H1 (cell line): ENCODE measurements at regions not wholly inside any gene's neighbourhood (a gene's known extent, or its start where the extent isn't known, plus 50 kb on each side); places are given as distances from the start of the nearest gene placed in this dataset.

ENCODE experiments used
- CTCF ChIA-PET: fragments of 300-600 bp; sonication (Branson Sonifier 250); formaldehyde crosslinking; loops from one replicate; lab custom pipeline; 2021; ENCODE audit not compliant: partially characterized antibody; lab: Charles Lee
- POLR2A ChIA-PET: fragments of 300-600 bp; sonication (Branson Sonifier 250); formaldehyde crosslinking; loops from one replicate; lab custom pipeline; 2021; ENCODE audit warnings: inconsistent platforms; ENCODE audit not compliant: partially characterized antibody; lab: Charles Lee
- DNase-seq, 2 experiments: peaks; one replicate each; pipeline versions ENCODE4 v3.0.0 to v3.0.0-alpha.2; 2010 to 2022; ENCODE audit warnings: low spot score in 2 of 2, low read depth in 1 of 2, mixed read lengths in 1 of 2
- FAIRE-seq: peaks from 2 replicates; lab custom pipeline; 2011; peaks lifted over from hg19 to GRCh38; lab: Jason Lieb, UNC
- H2AFZ ChIP-seq: 2 replicates; pipeline ENCODE4 v1.8.1; 2012; ENCODE audit warnings: low read length, inconsistent platforms
- H2AK5ac ChIP-seq: 2 replicates; pipeline ENCODE4 v1.6.1; 2013; ENCODE audit warnings: low read depth, low read length
- H2BK120ac ChIP-seq: replicated peaks from 2 replicates; pipeline ENCODE3; 2013; ENCODE audit warnings: low read depth, low read length, inconsistent platforms
- H2BK12ac ChIP-seq: 2 replicates; pipeline ENCODE4 v1.6.1; 2013; ENCODE audit warnings: low read depth, low read length
- H2BK15ac ChIP-seq: 2 replicates; pipeline ENCODE4 v1.6.1; 2013; ENCODE audit warnings: low read length
- H2BK20ac ChIP-seq: 2 replicates; pipeline ENCODE4 v1.6.1; 2013; ENCODE audit warnings: low read length
- H2BK5ac ChIP-seq: 2 replicates; pipeline ENCODE4 v1.6.1; 2013; ENCODE audit warnings: low read depth, low read length
- H3K14ac ChIP-seq: 2 replicates; pipeline ENCODE4 v1.6.1; 2013; ENCODE audit warnings: inconsistent platforms; ENCODE audit not compliant: insufficient read length
- H3K18ac ChIP-seq: 2 replicates; pipeline ENCODE4 v1.6.1; 2013; ENCODE audit warnings: low read length; ENCODE audit errors: extremely low read depth
- H3K23ac ChIP-seq: 2 replicates; pipeline ENCODE4 v1.6.1; 2013; ENCODE audit warnings: inconsistent platforms; ENCODE audit not compliant: insufficient read length
- H3K23me2 ChIP-seq: 2 replicates; pipeline ENCODE4 v1.6.1; 2013; ENCODE audit warnings: low read depth, low read length
- H3K27ac ChIP-seq: 2 replicates; pipeline ENCODE4 v1.6.1; 2011; ENCODE audit warnings: low read depth, low read length, inconsistent platforms
- H3K27me3 ChIP-seq, 4 experiments: replicated peaks in 1 of 4; 1 replicate in 1 of 4; 2 replicates in 3 of 4; pipeline versions ENCODE4 v1.6.1 to v1.8.1; 2011 to 2013; ENCODE audit warnings: low read length in 3 of 4, mild to moderate bottlenecking in 3 of 4, inconsistent platforms in 2 of 4, mixed read lengths in 2 of 4, moderate library complexity in 1 of 4; ENCODE audit not compliant: control insufficient read depth in 3 of 4, insufficient read depth in 3 of 4; ENCODE audit errors: extremely low read depth in 1 of 4
- H3K36me3 ChIP-seq, 4 experiments: 2 replicates each; pipeline versions ENCODE4 v1.6.1 to v1.8.1; 2011 to 2013; ENCODE audit warnings: mild to moderate bottlenecking in 4 of 4, low read length in 3 of 4, moderate library complexity in 2 of 4, control low read depth in 1 of 4, inconsistent platforms in 1 of 4; ENCODE audit not compliant: insufficient read depth in 4 of 4, control insufficient read depth in 2 of 4
- H3K4ac ChIP-seq: replicated peaks from 2 replicates; pipeline ENCODE3; 2013; ENCODE audit warnings: low read length, low read depth, mixed read lengths, inconsistent platforms; ENCODE audit not compliant: insufficient read length
- H3K4me1 ChIP-seq, 4 experiments: replicated peaks in 1 of 4; 1 replicate in 1 of 4; 2 replicates in 3 of 4; pipeline versions ENCODE4 v1.6.1 to v1.8.1; 2011 to 2013; ENCODE audit warnings: low read length in 3 of 4, inconsistent platforms in 2 of 4, mixed read lengths in 1 of 4; ENCODE audit not compliant: insufficient read depth in 4 of 4, control insufficient read depth in 3 of 4
- H3K4me2 ChIP-seq, 2 experiments: 2 replicates each; pipeline versions ENCODE4 v1.6.1 to v1.8.1; 2011 to 2013; ENCODE audit warnings: low read depth in 2 of 2, low read length in 2 of 2, control low read depth in 1 of 2, inconsistent platforms in 1 of 2, mild to moderate bottlenecking in 1 of 2; ENCODE audit not compliant: insufficient read depth in 1 of 2
- H3K4me3 ChIP-seq, 4 experiments: fragments of 200-600, 300-600 bp in 1 of 4; sonication (generic), shearing (Covaris generic), sonication (Bioruptor Twin) in 1 of 4; 2 replicates each; pipeline versions ENCODE4 v1.5.1 to v1.8.1; 2011 to 2016; ENCODE audit warnings: low read length in 4 of 4, low read depth in 3 of 4, control low read depth in 2 of 4, inconsistent platforms in 2 of 4, mild to moderate bottlenecking in 2 of 4, mixed read lengths in 1 of 4, moderate library complexity in 1 of 4; ENCODE audit not compliant: insufficient read depth in 2 of 4; ENCODE audit errors: extremely low read depth in 1 of 4
- H3K56ac ChIP-seq: replicated peaks from 2 replicates; pipeline ENCODE3; 2013; ENCODE audit warnings: low read depth, mild to moderate bottlenecking, mixed read lengths, low read length, inconsistent platforms; ENCODE audit not compliant: insufficient read length
- H3K79me1 ChIP-seq: 2 replicates; pipeline ENCODE4 v1.6.1; 2013; ENCODE audit warnings: low read depth, low read length, control low read depth
- H3K79me2 ChIP-seq, 2 experiments: 2 replicates each; pipeline versions ENCODE4 v1.6.1 to v1.8.1; 2012 to 2013; ENCODE audit warnings: low read length in 2 of 2, mild to moderate bottlenecking in 2 of 2, inconsistent platforms in 1 of 2; ENCODE audit not compliant: insufficient read depth in 2 of 2, control insufficient read depth in 1 of 2
- H3K9ac ChIP-seq, 4 experiments: replicated peaks in 1 of 4; 1 replicate in 1 of 4; 2 replicates in 3 of 4; pipeline versions ENCODE4 v1.6.1 to v1.8.1; 2011 to 2013; ENCODE audit warnings: low read depth in 3 of 4, low read length in 3 of 4, control low read depth in 2 of 4, mild to moderate bottlenecking in 2 of 4, moderate library complexity in 2 of 4, inconsistent platforms in 1 of 4; ENCODE audit errors: extremely low read depth in 1 of 4
- H3K9me3 ChIP-seq, 2 experiments: 2 replicates each; pipeline versions ENCODE4 v1.6.1 to v1.8.1; 2012 to 2013; ENCODE audit warnings: mild to moderate bottlenecking in 2 of 2, moderate library complexity in 2 of 2, control low read depth in 1 of 2, inconsistent platforms in 1 of 2, low read depth in 1 of 2, low read length in 1 of 2, mixed read lengths in 1 of 2; ENCODE audit not compliant: insufficient read depth in 2 of 2
- H4K20me1 ChIP-seq, 2 experiments: replicated peaks in 1 of 2; 2 replicates each; pipeline versions ENCODE3 to v1.8.1; 2011 to 2013; ENCODE audit warnings: inconsistent platforms in 2 of 2, low read length in 2 of 2, mild to moderate bottlenecking in 1 of 2; ENCODE audit not compliant: insufficient read depth in 2 of 2, control insufficient read depth in 1 of 2
- H4K5ac ChIP-seq: 2 replicates; pipeline ENCODE4 v1.6.1; 2013; ENCODE audit warnings: low read length, low read depth, mixed read lengths, inconsistent platforms; ENCODE audit not compliant: insufficient read length
- H4K8ac ChIP-seq: 2 replicates; pipeline ENCODE4 v1.8.0; 2013; ENCODE audit warnings: mild to moderate bottlenecking, moderate library complexity, low read length, inconsistent platforms; ENCODE audit not compliant: insufficient read depth; ENCODE audit errors: extremely low read depth
- H4K91ac ChIP-seq: replicated peaks from 2 replicates; pipeline ENCODE3; 2013; ENCODE audit warnings: low read length, mixed read lengths, inconsistent platforms; ENCODE audit not compliant: insufficient read length
- CTBP2 ChIP-seq: IDR thresholded peaks from 2 replicates; pipeline ENCODE4 v1.7.0; 2011; ENCODE audit warnings: borderline replicate concordance, mild to moderate bottlenecking, moderate library complexity, mixed read lengths, low read length; ENCODE audit not compliant: insufficient read depth, insufficient read length
- CTCF ChIP-seq, 3 experiments: IDR thresholded peaks; 1 replicate in 2 of 3; 2 replicates in 1 of 3; pipeline versions ENCODE4 v1.5.1 to v1.6.1; 2011; ENCODE audit warnings: low read length in 3 of 3, mild to moderate bottlenecking in 3 of 3, inconsistent platforms in 2 of 3, low read depth in 1 of 3, moderate library complexity in 1 of 3; ENCODE audit not compliant: insufficient read depth in 1 of 3; ENCODE audit errors: control extremely low read depth in 1 of 3
- EGR1 ChIP-seq: IDR thresholded peaks from 2 replicates; pipeline ENCODE4 v1.6.1; 2011; ENCODE audit warnings: low read depth, low read length, borderline replicate concordance
- KDM1A ChIP-seq: fragments of 200-600, 300-600 bp; sonication (generic); IDR thresholded peaks from 2 replicates; pipeline ENCODE4 v1.7.1; 2016; ENCODE audit warnings: mild to moderate bottlenecking, low read length, borderline replicate concordance
- NANOG ChIP-seq: IDR thresholded peaks from 2 replicates; pipeline ENCODE4 v1.6.1; 2011; ENCODE audit warnings: low read length, low read depth, mild to moderate bottlenecking, inconsistent platforms; ENCODE audit not compliant: insufficient read depth, poor library complexity, severe bottlenecking
- POLR2AphosphoS5 ChIP-seq: IDR thresholded peaks from 2 replicates; pipeline ENCODE4 v1.6.1; 2011; ENCODE audit warnings: low read depth, low read length
- RAD21 ChIP-seq, 2 experiments: IDR thresholded peaks in 1 of 2; conservative IDR thresholded peaks in 1 of 2; 2 replicates each; pipeline ENCODE4 v1.6.1; 2011; ENCODE audit warnings: low read depth in 2 of 2, low read length in 2 of 2, improper control_type of control experiment in 1 of 2, inconsistent platforms in 1 of 2, mild to moderate bottlenecking in 1 of 2, moderate library complexity in 1 of 2
- SAP30 ChIP-seq: fragments of 300-600 bp; sonication (generic); IDR thresholded peaks from 2 replicates; pipeline ENCODE4 v1.7.1; 2012; ENCODE audit warnings: low read length, moderate library complexity, mild to moderate bottlenecking, inconsistent platforms; ENCODE audit not compliant: insufficient read depth, insufficient replicate concordance
- WGBS, 2 experiments: shearing (Covaris generic) in 1 of 2; methylation state at CpG; one replicate each; pipeline versions ENCODE4 v1.1.6 to v1.1.7; 2013 to 2015; ENCODE audit warnings: low lambda C conversion rate in 2 of 2, mixed read lengths in 2 of 2, inconsistent platforms in 1 of 2, low coverage in 1 of 2, missing lambda C conversion rate in 1 of 2; ENCODE audit not compliant: insufficient replicate concordance in 2 of 2, insufficient coverage in 1 of 2, insufficient read length in 1 of 2; ENCODE audit errors: extremely low coverage in 1 of 2, missing lambda C conversion rate in 1 of 2; 5-methylcytosine and 5-hydroxymethylcytosine counted together

GRCh38 chr10:131406676-131407392 lies 95.3 kb upstream of the TCERG1L start:
- H3K79me2 ChIP-seq = no peaks in the 10 kb centered on the region
- H2AK5ac ChIP-seq = no peak overlapping the region
- H2BK120ac ChIP-seq = no peak overlapping the region
- no peak for DNase-seq
- H3K4me2 ChIP-seq = no peak overlapping the region
- H4K20me1 ChIP-seq = no peaks in the 10 kb centered on the region
- no peaks in the 10 kb centered on the region for H3K9me3 ChIP-seq
- no peak overlapping the region for H2BK12ac ChIP-seq
- H3K4me1 ChIP-seq = peaks cover 0 to 4% (median 0%) of the 10 kb centered on the region in 4 experiments; a peak in 2 of 7 replicates
- H2BK15ac ChIP-seq = no peak overlapping the region
- H3K36me3 ChIP-seq = no peaks in the 10 kb centered on the region
- TF ChIP-seq POLR2AphosphoS5 (no peak), KDM1A (no peak), RAD21 (IDR thresholded peaks at IDR 0.05 in 1 of 2, conservative IDR thresholded peaks at IDR 0.05 in 1 of 2; ENCODE audit: low read depth in 2 of 2, low read length in 2 of 2) (peak; percentile 34 to 35; a peak in 3 of 4 replicates), NANOG (no peak), SAP30 (no peak), CTCF (IDR thresholded peaks at IDR 0.05; ENCODE audit: control extremely low read depth in 1 of 3, insufficient read depth in 1 of 3, low read depth in 1 of 3, low read length in 3 of 3) (peak in 2 of 3 experiments; percentile 18 to 19; a peak in 2 of 4 replicates), CTBP2 (no peak), EGR1 (no peak)
- TF ChIP-seq, all 59 proteins: peak for 2
- no peak overlapping the region for H3K56ac ChIP-seq
- 90% methylated on average over 17 of the region's 17 CpGs; no CpG with 5 or more reads in 1 of the 2 experiments for WGBS, 2 experiments
- no peak overlapping the region for H3K14ac ChIP-seq
- H3K27ac ChIP-seq = no peak overlapping the region
- no peak overlapping the region for H4K91ac ChIP-seq
- no peak for FAIRE-seq
- no peak overlapping the region; the same call in 1 of the 2 replicates for H4K8ac ChIP-seq
- H4K5ac ChIP-seq = no peak overlapping the region
- no peak overlapping the region for H2BK20ac ChIP-seq
- POLR2A ChIA-PET = no interaction called here
- H3K23me2 ChIP-seq = no peaks in the 10 kb centered on the region
- no peaks in the 10 kb centered on the region for H3K27me3 ChIP-seq
- H3K4ac ChIP-seq = no peak overlapping the region
- H2BK5ac ChIP-seq = no peak overlapping the region
- CTCF ChIA-PET = interaction anchor here (0.7 to 1.2 kb wide), 3 partner anchors 11 to 163 kb away, joined by 3 to 4 read pairs (median 3); no protein-coding TSS in a partner anchor
- no peak overlapping the region for H3K4me3 ChIP-seq
- no peak overlapping the region for H3K18ac ChIP-seq
- no peak overlapping the region for H3K23ac ChIP-seq
- H3K79me1 ChIP-seq = no peaks in the 10 kb centered on the region
- no peak overlapping the region for H3K9ac ChIP-seq
- H2AFZ ChIP-seq = no peak overlapping the region; the same call in 1 of the 2 replicates
